Activated naive CD4-positive, alpha-beta T cell treated with anti-CD3 and anti-CD28 coated beads for 36 hours (primary cell): ENCODE measurements at regions not wholly inside any gene's neighbourhood (a gene's known extent, or its start where the extent isn't known, plus 50 kb on each side); places are given as distances from the start of the nearest gene placed in this dataset.
"Not testable (repeated sequence)": the region's sequence is repeated elsewhere in the genome, so short reads cannot be mapped to it uniquely, and the experiment has no call there.

Experiments used
- CTCF ChIA-PET: fragments of 350-600 bp; sonication (Branson Sonifier 250); formaldehyde crosslinking; loops from one replicate; lab custom pipeline; 2021; ENCODE audit warnings: antibody characterized with exemption; lab: Charles Lee
- DNase-seq: peaks from one replicate; pipeline ENCODE4 v3.0.0-alpha.2; 2020
- H3K27ac Mint-ChIP-seq: one replicate; pipeline ENCODE4 v1.8.0; 2021; ENCODE audit warnings: mild to moderate bottlenecking, mixed read lengths
- H3K27me3 Mint-ChIP-seq: one replicate; pipeline ENCODE4 v1.8.0; 2021; ENCODE audit warnings: low read depth, mixed read lengths
- H3K36me3 Mint-ChIP-seq: one replicate; pipeline ENCODE4 v1.8.0; 2021; ENCODE audit warnings: low read depth, mixed read lengths
- H3K4me1 Mint-ChIP-seq: one replicate; pipeline ENCODE4 v1.8.0; 2021; ENCODE audit warnings: low read depth, mixed read lengths
- H3K4me3 Mint-ChIP-seq: one replicate; pipeline ENCODE4 v1.8.0; 2021; ENCODE audit warnings: mild to moderate bottlenecking, moderate library complexity, mixed read lengths
- H3K9me3 Mint-ChIP-seq: one replicate; pipeline ENCODE4 v1.8.0; 2021; ENCODE audit warnings: mixed read lengths
- intact Hi-C: fragments of 100-400 bp; cut with micrococcal nuclease; formaldehyde crosslinking; loops from one replicate; pipeline ENCODE4 v1.15.1; 2023

- Mint-ChIP-seq H3K4me3 (no peak overlapping the region), H3K4me1 (peaks cover 13% of the 10 kb centered on the region), H3K27me3 (peaks cover 3% of the 10 kb centered on the region), H3K9me3 (no peaks in the 10 kb centered on the region), H3K27ac (no peak overlapping the region), H3K36me3 (no peaks in the 10 kb centered on the region)
- CTCF ChIA-PET = interaction anchor here (0.6 to 1.5 kb wide), 3 partner anchors 92 to 305 kb away, joined by 3 to 4 read pairs (median 3); no protein-coding TSS in a partner anchor
- no peak for DNase-seq
- intact Hi-C loops = no loop called here
These were observed 87.5 kb upstream of the RBPJ start for GRCh38 chr4:26233350-26233749.

DNA sequence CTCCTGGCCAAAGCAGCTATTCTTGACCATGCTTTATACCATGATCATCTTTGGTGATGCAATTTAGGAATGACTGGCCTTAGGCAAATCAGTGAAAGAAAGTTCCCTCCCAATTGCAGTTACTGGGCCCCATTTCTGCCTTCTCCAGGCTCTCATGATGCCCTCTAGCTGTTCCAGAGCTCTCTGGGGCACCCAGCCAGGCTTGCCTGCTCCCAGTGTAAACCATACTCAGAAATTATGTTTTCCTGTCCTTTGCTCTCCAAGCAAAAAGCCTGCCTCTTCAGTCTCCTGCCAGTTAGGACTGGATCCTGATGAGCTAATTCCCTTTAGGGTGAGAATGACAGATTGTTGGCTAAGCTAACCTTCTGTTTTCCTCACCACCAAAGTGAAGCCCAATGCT, 85.3 kb upstream of the RBPJ start:
- Mint-ChIP-seq H3K9me3 (no peaks in the 10 kb centered on the region), H3K4me1 (peaks cover 15% of the 10 kb centered on the region), H3K4me3 (no peak overlapping the region), H3K27me3 (peaks cover 6% of the 10 kb centered on the region), H3K27ac (no peak overlapping the region), H3K36me3 (no peaks in the 10 kb centered on the region)
- CTCF ChIA-PET = interaction anchor here (0.6 to 1.3 kb wide), 4 partner anchors 48 to 168 kb away, joined by 3 to 4 read pairs (median 4); no protein-coding TSS in a partner anchor
- intact Hi-C loops = no loop called here
- DNase-seq = no peak

- CTCF ChIA-PET = interaction anchor here (0.6 kb wide), 2 partner anchors 47 to 595 kb away, joined by 3 to 4 read pairs; no protein-coding TSS in a partner anchor
- DNase-seq = no peak
- intact Hi-C loops = no loop called here
- Mint-ChIP-seq H3K27me3 (peaks cover 6% of the 10 kb centered on the region), H3K36me3 (no peaks in the 10 kb centered on the region), H3K4me1 (peaks cover 17% of the 10 kb centered on the region), H3K4me3 (no peak overlapping the region), H3K27ac (no peak overlapping the region), H3K9me3 (no peaks in the 10 kb centered on the region)
These were observed 82.9 kb upstream of the RBPJ start for GRCh38 chr4:26237916-26238315.

GRCh38 chr4:26238426-26238777, 82.4 kb upstream of the RBPJ start:
- intact Hi-C loops = no loop called here
- DNase-seq = no peak
- Mint-ChIP-seq H3K27ac (no peak overlapping the region), H3K4me3 (no peak overlapping the region), H3K36me3 (no peaks in the 10 kb centered on the region), H3K9me3 (no peaks in the 10 kb centered on the region), H3K27me3 (peaks cover 6% of the 10 kb centered on the region), H3K4me1 (peaks cover 14% of the 10 kb centered on the region)
- CTCF ChIA-PET = interaction anchor here (0.6 kb wide), 2 partner anchors 33 to 47 kb away, joined by 3 to 4 read pairs; no protein-coding TSS in a partner anchor

GRCh38 chr4:26238778-26239679, 81.8 kb upstream of the RBPJ start:
- no peak overlapping the region for H3K4me3 Mint-ChIP-seq
- peaks cover 6% of the 10 kb centered on the region for H3K27me3 Mint-ChIP-seq
- no peak overlapping the region for H3K27ac Mint-ChIP-seq
- peaks cover 8% of the 10 kb centered on the region for H3K4me1 Mint-ChIP-seq
- intact Hi-C loops = no loop called here
- no peaks in the 10 kb centered on the region for H3K36me3 Mint-ChIP-seq
- CTCF ChIA-PET = interaction anchor here (0.6 kb wide), 1 partner anchor 34 kb away, joined by 3 read pairs; no protein-coding TSS in a partner anchor
- H3K9me3 Mint-ChIP-seq = no peaks in the 10 kb centered on the region
- no peak for DNase-seq

DNA sequence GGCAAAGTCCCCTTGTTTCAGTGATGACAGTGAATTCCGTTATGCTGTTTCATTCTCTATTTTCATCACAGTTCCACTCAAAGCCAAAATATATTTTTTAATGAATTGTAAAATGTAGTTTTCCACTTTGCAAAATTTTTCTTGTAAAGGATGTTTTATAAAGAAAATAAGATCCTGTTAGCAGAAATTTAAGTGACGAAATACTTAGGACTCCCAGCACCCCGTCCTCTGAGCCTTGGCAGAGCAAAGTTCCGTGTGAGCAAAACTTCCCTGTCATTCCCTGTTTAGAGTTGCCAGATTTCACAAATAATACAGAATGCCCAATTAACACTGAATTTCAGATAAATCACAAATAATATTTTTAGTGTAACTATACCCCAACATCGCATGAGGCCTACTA, 81.0 kb upstream of the RBPJ start:
- DNase-seq = no peak
- Mint-ChIP-seq H3K9me3 (no peaks in the 10 kb centered on the region), H3K36me3 (no peaks in the 10 kb centered on the region), H3K4me3 (no peak overlapping the region), H3K4me1 (peaks cover 4% of the 10 kb centered on the region), H3K27ac (no peak overlapping the region), H3K27me3 (peaks cover 6% of the 10 kb centered on the region)
- intact Hi-C loops = no loop called here
- CTCF ChIA-PET = no interaction called here

DNA sequence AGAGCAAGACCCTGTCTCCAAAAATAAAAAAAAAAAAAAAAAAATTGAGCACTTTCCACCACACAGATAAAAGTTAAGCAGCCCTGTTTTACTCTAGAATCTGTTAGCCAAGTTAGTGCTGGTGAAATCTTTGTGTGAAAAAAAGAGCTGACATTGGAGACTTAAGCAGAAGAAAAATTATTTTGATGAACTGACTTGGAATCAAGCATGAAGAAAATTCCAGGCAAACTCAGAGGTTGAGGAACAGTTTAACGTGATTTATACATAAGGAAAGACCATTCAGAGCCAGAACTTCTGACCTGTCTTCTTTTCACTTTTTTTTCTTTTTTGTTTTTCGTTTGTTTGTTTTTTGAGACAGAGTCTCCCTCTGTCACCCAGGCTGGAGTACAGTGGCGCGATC, 79.6 kb upstream of the RBPJ start:
- Mint-ChIP-seq H3K27me3 (peaks cover 6% of the 10 kb centered on the region), H3K36me3 (no peaks in the 10 kb centered on the region), H3K4me1 (peaks cover 4% of the 10 kb centered on the region), H3K27ac (no peak overlapping the region), H3K9me3 (no peaks in the 10 kb centered on the region), H3K4me3 (no peak overlapping the region)
- CTCF ChIA-PET = no interaction called here
- intact Hi-C loops = no loop called here
- DNase-seq = no peak

DNA sequence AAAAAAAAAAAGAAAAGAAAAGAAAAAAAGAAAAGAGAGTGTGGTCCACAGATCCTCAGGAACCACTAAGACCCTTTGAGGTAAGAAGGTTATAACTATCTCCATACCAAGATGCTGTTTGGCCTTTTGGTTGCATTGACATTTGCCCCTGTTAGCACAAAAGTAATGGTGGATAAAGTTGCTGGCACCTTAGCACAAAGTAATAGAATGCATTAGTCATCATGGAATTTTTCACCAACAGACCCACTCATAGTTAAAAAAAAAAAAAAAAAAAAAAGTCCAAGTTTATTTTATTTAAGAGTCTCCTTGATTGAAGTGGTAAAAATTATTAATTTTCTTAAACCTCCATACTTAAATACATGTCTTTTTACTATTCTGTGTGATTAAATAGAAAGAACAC, 78.4 kb upstream of the RBPJ start:
- H3K9me3 Mint-ChIP-seq = no peaks in the 10 kb centered on the region
- intact Hi-C loops = no loop called here
- no peak overlapping the region for H3K4me3 Mint-ChIP-seq
- peaks cover 4% of the 10 kb centered on the region for H3K4me1 Mint-ChIP-seq
- DNase-seq = no peak
- peaks cover 6% of the 10 kb centered on the region for H3K27me3 Mint-ChIP-seq
- H3K36me3 Mint-ChIP-seq = no peaks in the 10 kb centered on the region
- CTCF ChIA-PET = no interaction called here
- no peak overlapping the region for H3K27ac Mint-ChIP-seq

DNA sequence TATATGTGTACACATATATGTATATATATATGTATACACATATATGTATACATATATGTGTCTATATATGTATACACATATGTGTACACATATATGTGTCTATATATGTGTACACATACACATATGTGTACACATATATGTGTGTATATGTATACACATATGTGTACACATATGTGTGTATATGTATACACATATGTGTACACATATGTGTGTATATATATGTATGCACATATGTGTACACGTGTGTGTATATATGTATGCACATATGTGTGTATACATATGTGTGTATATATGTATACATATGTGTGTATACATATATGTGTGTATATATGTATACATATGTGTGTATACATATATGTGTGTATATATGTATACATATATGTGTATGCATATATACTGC, 76.7 kb upstream of the RBPJ start:
- H3K4me1 Mint-ChIP-seq, H3K4me3 Mint-ChIP-seq, H3K27me3 Mint-ChIP-seq, DNase-seq, H3K9me3 Mint-ChIP-seq, H3K27ac Mint-ChIP-seq, intact Hi-C loops, H3K36me3 Mint-ChIP-seq: not testable (repeated sequence)
- CTCF ChIA-PET = interaction anchor here (1.2 kb wide), 1 partner anchor 192 kb away, joined by 3 read pairs; no protein-coding TSS in a partner anchor

- H3K27ac Mint-ChIP-seq = no peak overlapping the region
- no peaks in the 10 kb centered on the region for H3K27me3 Mint-ChIP-seq
- H3K4me3 Mint-ChIP-seq = no peak overlapping the region
- DNase-seq = no peak
- no peaks in the 10 kb centered on the region for H3K9me3 Mint-ChIP-seq
- CTCF ChIA-PET = no interaction called here
- no peaks in the 10 kb centered on the region for H3K4me1 Mint-ChIP-seq
- intact Hi-C loops = no loop called here
- no peaks in the 10 kb centered on the region for H3K36me3 Mint-ChIP-seq
These were observed 72.2 kb upstream of the RBPJ start for GRCh38 chr4:26248647-26249046.

GRCh38 chr4:26252349-26253025, 68.3 kb upstream of the RBPJ start:
- no peaks in the 10 kb centered on the region for H3K36me3 Mint-ChIP-seq
- intact Hi-C loops = no loop called here
- CTCF ChIA-PET = no interaction called here

DNA sequence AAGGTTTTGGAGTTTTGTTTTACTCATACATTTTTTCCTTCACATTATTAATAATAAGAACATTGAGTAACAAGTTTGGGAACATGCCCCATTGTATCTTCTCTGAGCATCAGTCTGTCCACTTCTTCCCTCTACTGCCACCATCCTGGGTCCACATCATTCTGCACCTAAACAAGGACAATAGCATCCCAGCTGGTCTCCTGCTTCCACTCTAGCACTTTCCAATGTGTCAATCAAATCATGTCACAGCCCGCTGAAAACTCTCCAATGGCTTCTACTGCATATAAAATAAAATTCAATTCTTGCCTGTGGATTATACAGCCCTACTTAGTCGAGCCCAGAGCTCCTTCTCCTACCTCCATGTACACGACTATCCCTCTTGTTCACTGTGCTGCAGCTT, 66.8 kb upstream of the RBPJ start:
- no peak for DNase-seq
- no peak overlapping the region for H3K4me3 Mint-ChIP-seq
- intact Hi-C loops = no loop called here
- no peaks in the 10 kb centered on the region for H3K36me3 Mint-ChIP-seq
- H3K9me3 Mint-ChIP-seq = no peaks in the 10 kb centered on the region
- H3K4me1 Mint-ChIP-seq = no peaks in the 10 kb centered on the region
- no peaks in the 10 kb centered on the region for H3K27me3 Mint-ChIP-seq
- CTCF ChIA-PET = interaction anchor here (0.5 to 0.6 kb wide), 2 partner anchors 104 to 164 kb away, joined by 3 read pairs; no protein-coding TSS in a partner anchor
- no peak overlapping the region for H3K27ac Mint-ChIP-seq

More at GRCh38 chr4:26252349-26253025, 68.3 kb upstream of the RBPJ start:
- DNase-seq = no peak
- Mint-ChIP-seq H3K27ac (no peak overlapping the region), H3K27me3 (no peaks in the 10 kb centered on the region), H3K9me3 (no peaks in the 10 kb centered on the region), H3K4me3 (no peak overlapping the region), H3K4me1 (no peaks in the 10 kb centered on the region)
